Right atrium auricular region (tissue), 2 donors: ENCODE measurements at regions not wholly inside any gene's neighbourhood (a gene's known extent, or its start where the extent isn't known, plus 50 kb on each side); places are given as distances from the start of the nearest gene placed in this dataset.

Source experiments
- DNase-seq: peaks from one replicate; pipeline ENCODE4 v3.0.0-alpha.2; 2019; ENCODE audit warnings: low spot score
- H3K27ac ChIP-seq, 2 donors: fragments of 200-600 bp; sonication (generic); 1 replicate in 1 of 2; 2 replicates in 1 of 2; pipeline ENCODE4 v1.5.1; 2016 to 2019
- H3K27me3 ChIP-seq, 2 donors: fragments of 200-600 bp; sonication (generic); one replicate each; pipeline versions ENCODE4 v1.5.1 to v1.6.0; 2017 to 2019
- H3K36me3 ChIP-seq: fragments of 200-600 bp; sonication (generic); one replicate; pipeline ENCODE4 v1.5.1; 2016
- H3K4me1 ChIP-seq, 2 donors: fragments of 200-600 bp; sonication (generic); one replicate each; pipeline versions ENCODE4 v1.5.1 to v1.6.0; 2017 to 2019
- H3K4me3 ChIP-seq, 2 donors: fragments of 200-600 bp; sonication (generic); 1 replicate in 1 of 2; 2 replicates in 1 of 2; pipeline ENCODE4 v1.5.1; 2017 to 2019; ENCODE audit warnings: mild to moderate bottlenecking in 1 of 2, moderate library complexity in 1 of 2
- H3K9me3 ChIP-seq, 2 donors: fragments of 200-600 bp; sonication (generic); one replicate each; pipeline ENCODE4 v1.5.1; 2019
- TF ChIP-seq, protein P1 (sequence below), 2 donors: fragments of 200-600 bp; sonication (generic); IDR thresholded peaks; one replicate each; pipeline ENCODE4 v1.5.1; 2019; ENCODE audit warnings: antibody characterized with exemption in 2 of 2

DNA sequence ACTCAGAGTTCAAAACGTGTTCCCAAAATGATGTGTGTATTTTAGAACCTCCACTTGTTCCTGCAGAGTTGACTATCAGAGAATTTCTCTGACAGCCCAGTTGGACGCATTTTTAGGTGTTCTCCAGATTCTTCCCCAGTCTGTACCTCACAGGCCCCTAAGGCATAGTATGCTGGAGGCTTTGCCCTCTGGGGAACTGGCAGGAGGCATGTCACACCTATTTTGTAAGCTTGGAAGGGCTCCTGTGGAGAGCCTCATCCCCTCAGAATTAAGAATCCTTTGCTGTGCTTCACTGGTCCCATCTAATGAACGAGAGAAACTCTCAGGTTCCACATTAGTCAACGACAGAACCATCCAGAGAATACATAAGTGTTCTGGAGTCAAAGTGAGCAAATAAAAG lies 144.1 kb upstream of the SLC30A5 start:
- no peak for DNase-seq
- H3K27me3 ChIP-seq: no peaks in the 10 kb centered on the region
- H3K4me3 ChIP-seq: no peak overlapping the region
- no peak overlapping the region for H3K27ac ChIP-seq
- TF ChIP-seq, protein P1, sequence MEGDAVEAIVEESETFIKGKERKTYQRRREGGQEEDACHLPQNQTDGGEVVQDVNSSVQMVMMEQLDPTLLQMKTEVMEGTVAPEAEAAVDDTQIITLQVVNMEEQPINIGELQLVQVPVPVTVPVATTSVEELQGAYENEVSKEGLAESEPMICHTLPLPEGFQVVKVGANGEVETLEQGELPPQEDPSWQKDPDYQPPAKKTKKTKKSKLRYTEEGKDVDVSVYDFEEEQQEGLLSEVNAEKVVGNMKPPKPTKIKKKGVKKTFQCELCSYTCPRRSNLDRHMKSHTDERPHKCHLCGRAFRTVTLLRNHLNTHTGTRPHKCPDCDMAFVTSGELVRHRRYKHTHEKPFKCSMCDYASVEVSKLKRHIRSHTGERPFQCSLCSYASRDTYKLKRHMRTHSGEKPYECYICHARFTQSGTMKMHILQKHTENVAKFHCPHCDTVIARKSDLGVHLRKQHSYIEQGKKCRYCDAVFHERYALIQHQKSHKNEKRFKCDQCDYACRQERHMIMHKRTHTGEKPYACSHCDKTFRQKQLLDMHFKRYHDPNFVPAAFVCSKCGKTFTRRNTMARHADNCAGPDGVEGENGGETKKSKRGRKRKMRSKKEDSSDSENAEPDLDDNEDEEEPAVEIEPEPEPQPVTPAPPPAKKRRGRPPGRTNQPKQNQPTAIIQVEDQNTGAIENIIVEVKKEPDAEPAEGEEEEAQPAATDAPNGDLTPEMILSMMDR (IDR thresholded peaks at IDR 0.05): no peak
- H3K9me3 ChIP-seq: no peaks in the 10 kb centered on the region
- no peaks in the 10 kb centered on the region for H3K36me3 ChIP-seq
- peaks cover 0 to 37% of the 10 kb centered on the region in 2 donors for H3K4me1 ChIP-seq

DNA sequence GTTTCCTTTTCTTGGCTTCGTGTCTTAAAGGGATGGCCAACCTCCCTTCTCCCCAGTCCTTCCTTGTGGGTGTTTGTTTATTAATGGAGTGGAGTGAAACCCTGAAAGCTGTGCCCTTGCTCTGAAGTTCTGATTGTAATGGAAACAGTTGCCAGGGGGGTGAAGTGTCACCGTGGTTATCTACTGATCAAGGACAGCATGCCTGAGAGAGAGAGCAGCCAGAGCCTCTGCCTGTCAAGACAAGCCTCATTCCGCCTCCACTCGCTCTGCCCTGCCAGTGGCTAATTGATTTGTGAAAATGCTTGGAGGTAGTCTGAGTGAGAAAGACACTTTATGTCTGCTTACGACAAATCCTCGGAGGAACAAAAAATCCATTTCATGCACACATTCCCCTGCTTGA lies 143.7 kb upstream of the SLC30A5 start:
- no peak overlapping the region for H3K27ac ChIP-seq
- H3K27me3 ChIP-seq: no peaks in the 10 kb centered on the region
- H3K4me1 ChIP-seq: peaks cover 0 to 37% of the 10 kb centered on the region in 2 donors
- H3K9me3 ChIP-seq: no peaks in the 10 kb centered on the region
- H3K4me3 ChIP-seq: no peak overlapping the region
- TF ChIP-seq, protein P1 (IDR thresholded peaks at IDR 0.05): no peak
- no peaks in the 10 kb centered on the region for H3K36me3 ChIP-seq
- no peak for DNase-seq

DNA sequence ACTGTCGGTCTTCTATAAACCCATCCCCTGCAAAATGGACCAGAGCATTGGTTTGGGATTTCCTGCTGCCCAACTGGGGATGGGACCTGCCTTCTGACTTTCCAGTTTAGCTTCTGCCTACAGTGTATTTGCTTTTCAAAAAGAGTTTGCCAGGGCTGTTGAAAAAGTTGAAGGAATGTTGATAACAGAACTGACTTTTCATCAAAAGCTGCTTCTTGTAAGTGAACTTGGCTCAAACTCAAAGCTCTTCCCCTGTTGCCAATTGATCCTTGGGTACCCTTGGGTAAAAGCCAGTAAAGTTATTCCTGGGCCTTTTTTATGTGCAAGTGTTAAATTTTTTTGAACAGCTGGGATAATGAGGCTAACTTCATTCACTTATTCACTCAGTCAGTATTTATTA lies 142.9 kb upstream of the SLC30A5 start:
- H3K9me3 ChIP-seq: no peaks in the 10 kb centered on the region
- no peak for DNase-seq
- peaks cover 0 to 37% of the 10 kb centered on the region in 2 donors for H3K4me1 ChIP-seq
- no peaks in the 10 kb centered on the region for H3K27me3 ChIP-seq
- TF ChIP-seq, protein P1 (IDR thresholded peaks at IDR 0.05): no peak
- no peak overlapping the region for H3K4me3 ChIP-seq
- H3K27ac ChIP-seq: no peak overlapping the region
- H3K36me3 ChIP-seq: no peaks in the 10 kb centered on the region

DNA sequence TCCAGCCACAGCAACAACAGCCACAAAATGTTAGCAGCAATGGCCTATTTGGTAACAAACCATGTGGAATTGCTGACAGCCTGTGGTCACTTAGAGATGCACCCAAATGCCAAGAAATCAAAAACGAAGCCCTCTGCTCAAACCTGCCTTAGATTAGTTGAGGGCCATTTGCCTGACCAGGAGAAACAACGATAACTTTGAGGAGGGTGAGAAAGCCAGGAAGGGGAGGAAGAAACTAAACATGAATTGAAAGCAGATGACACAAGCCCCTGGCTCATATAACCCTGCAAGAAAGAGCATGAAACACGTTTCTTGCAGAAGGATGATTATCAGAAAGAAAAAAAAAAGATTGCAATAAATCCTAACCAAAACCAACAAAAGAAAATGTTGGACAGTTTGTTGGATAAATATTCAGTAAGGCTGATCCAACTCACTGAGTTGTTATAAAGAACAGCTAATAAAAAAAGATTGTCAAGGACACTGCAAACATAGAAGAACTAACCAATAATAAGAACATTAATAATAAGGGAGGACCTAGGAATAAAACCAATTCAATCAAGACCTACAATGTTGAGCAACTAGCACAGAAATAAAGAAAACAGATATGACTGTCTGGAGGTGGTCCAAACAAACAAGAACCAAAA lies 140.5 kb upstream of the SLC30A5 start:
- no peak overlapping the region for H3K4me3 ChIP-seq
- H3K9me3 ChIP-seq: no peaks in the 10 kb centered on the region
- DNase-seq: no peak
- peak overlapping the region in 1 of 2 donors; percentile 25 for H3K27ac ChIP-seq
- H3K36me3 ChIP-seq: no peaks in the 10 kb centered on the region
- H3K4me1 ChIP-seq: peaks cover 0 to 37% of the 10 kb centered on the region in 2 donors
- no peaks in the 10 kb centered on the region for H3K27me3 ChIP-seq
- TF ChIP-seq, protein P1 (IDR thresholded peaks at IDR 0.05): no peak

DNA sequence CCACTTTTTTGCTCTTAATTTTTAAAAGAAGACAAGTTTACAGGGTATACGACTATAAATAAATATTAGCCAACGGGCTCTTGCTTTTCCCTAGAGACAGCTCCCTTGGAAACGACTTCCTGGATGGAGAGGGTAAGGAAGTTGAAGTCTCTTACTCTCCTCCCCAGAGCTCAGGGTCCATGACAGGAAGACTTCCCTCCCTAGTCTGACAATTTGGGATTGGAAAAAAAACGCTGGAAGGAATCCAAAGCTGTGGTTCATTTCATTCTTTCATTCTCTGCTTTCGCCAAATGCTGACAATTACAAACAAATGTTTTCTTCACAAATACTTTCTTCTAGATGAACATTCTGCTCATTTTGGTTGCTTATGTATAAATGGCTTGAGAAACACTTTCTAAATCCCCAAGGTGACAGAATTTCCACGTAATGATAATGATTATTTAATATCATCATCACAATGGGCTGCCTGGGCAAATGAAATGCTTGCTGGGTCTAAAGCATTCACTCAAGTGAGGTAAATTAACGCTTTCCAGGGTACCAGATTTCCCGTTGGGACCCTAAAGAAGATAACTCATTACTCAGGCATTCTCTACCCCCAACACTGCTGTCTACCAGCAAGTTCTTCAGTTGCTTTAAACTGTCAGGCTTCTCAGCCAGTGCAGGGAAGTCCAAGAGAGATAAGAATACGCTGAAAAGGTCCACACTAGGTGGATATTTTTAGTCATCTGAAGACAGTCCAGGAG lies 139.8 kb upstream of the SLC30A5 start:
- TF ChIP-seq, protein P1 (IDR thresholded peaks at IDR 0.05): no peak
- Histone ChIP-seq H3K36me3 (no peaks in the 10 kb centered on the region), H3K9me3 (no peaks in the 10 kb centered on the region), H3K27ac (peak overlapping the region in 1 of 2 donors; percentile 25), H3K4me1 (peaks cover 0 to 37% of the 10 kb centered on the region in 2 donors), H3K4me3 (no peak overlapping the region), H3K27me3 (no peaks in the 10 kb centered on the region)
- DNase-seq: no peak
